Middle frontal gyrus (tissue), 1 donor: ENCODE measurements at regions not wholly inside any gene's neighbourhood (a gene's known extent, or its start where the extent isn't known, plus 50 kb on each side); places are given as distances from the start of the nearest gene placed in this dataset.

Experiments used
- DNase-seq: peaks from one replicate; pipeline ENCODE4 v3.0.0-alpha.2; 2015; ENCODE audit warnings: low spot score; ENCODE audit errors: extremely low spot score

GRCh38 chr4:130449741-130450140, 1353.8 kb downstream of the C4orf33 start:
- no peak for DNase-seq

GRCh38 chr4:130468340-130468739, 1372.4 kb downstream of the C4orf33 start:
- DNase-seq: no peak

- DNase-seq: no peak
These were observed 1382.5 kb downstream of the C4orf33 start for GRCh38 chr4:130478406-130478805.

GRCh38 chr4:130479020-130479419, 1383.1 kb downstream of the C4orf33 start:
- no peak for DNase-seq

GRCh38 chr4:130479674-130480073, 1383.7 kb downstream of the C4orf33 start:
- DNase-seq: no peak

GRCh38 chr4:130484826-130485225, 1388.9 kb downstream of the C4orf33 start:
- no peak for DNase-seq

- no peak for DNase-seq
These were observed 1389.4 kb downstream of the C4orf33 start for GRCh38 chr4:130485371-130485770.

GRCh38 chr4:130486186-130486585, 1390.2 kb downstream of the C4orf33 start:
- DNase-seq: no peak

GRCh38 chr4:130486841-130487240, 1390.9 kb downstream of the C4orf33 start:
- DNase-seq: no peak

GRCh38 chr4:130510661-130511060, 1414.7 kb downstream of the C4orf33 start:
- no peak for DNase-seq

- DNase-seq: no peak
These were observed 1415.8 kb downstream of the C4orf33 start for GRCh38 chr4:130511776-130512175.

- DNase-seq: no peak
These were observed 1428.1 kb downstream of the C4orf33 start for GRCh38 chr4:130524057-130524456.

GRCh38 chr4:130530505-130530904, 1434.6 kb downstream of the C4orf33 start:
- no peak for DNase-seq

- no peak for DNase-seq
These were observed 1438.7 kb downstream of the C4orf33 start for GRCh38 chr4:130534651-130535050.

- DNase-seq: no peak
These were observed 1447.0 kb downstream of the C4orf33 start for GRCh38 chr4:130542953-130543352.

GRCh38 chr4:130545171-130545570, 1449.2 kb downstream of the C4orf33 start:
- DNase-seq: no peak

- DNase-seq: no peak
These were observed 1449.6 kb downstream of the C4orf33 start for GRCh38 chr4:130545596-130545995.

- DNase-seq: no peak
These were observed 1463.3 kb downstream of the C4orf33 start for GRCh38 chr4:130559268-130559667.

- DNase-seq: no peak
These were observed 1467.4 kb downstream of the C4orf33 start for GRCh38 chr4:130563185-130563888.

GRCh38 chr4:130563889-130564418, 1468.0 kb downstream of the C4orf33 start:
- no peak for DNase-seq

- DNase-seq: no peak
These were observed 1472.8 kb downstream of the C4orf33 start for GRCh38 chr4:130568746-130569145.

- no peak for DNase-seq
These were observed 1477.8 kb downstream of the C4orf33 start for GRCh38 chr4:130573742-130574141.

GRCh38 chr4:130574215-130574614, 1478.3 kb downstream of the C4orf33 start:
- no peak for DNase-seq
